Activated T-cell treated with anti-CD3 and anti-CD28 coated beads for 24 hours (primary cell): ENCODE measurements at regions not wholly inside any gene's neighbourhood (a gene's known extent, or its start where the extent isn't known, plus 50 kb on each side); places are given as distances from the start of the nearest gene placed in this dataset.

Experiments used
- DNase-seq: peaks from one replicate; pipeline ENCODE4 v3.0.0-alpha.2; 2020; ENCODE audit warnings: low read depth

- no peak for DNase-seq
Measured at GRCh38 chr4:19403786-19404370, 847.8 kb upstream of the SLIT2 start.

- DNase-seq: no peak
Measured at GRCh38 chr4:19402581-19403065, 849.1 kb upstream of the SLIT2 start.

GRCh38 chr4:19401301-19402080, 850.2 kb upstream of the SLIT2 start:
- DNase-seq: no peak

- no peak for DNase-seq
Measured at GRCh38 chr4:19400820-19401219, 850.9 kb upstream of the SLIT2 start.

GRCh38 chr4:19399001-19399400, 852.7 kb upstream of the SLIT2 start:
- no peak for DNase-seq

GRCh38 chr4:19386786-19387185, 864.9 kb upstream of the SLIT2 start:
- DNase-seq: no peak

- no peak for DNase-seq
Measured at GRCh38 chr4:19382993-19383756, 868.5 kb upstream of the SLIT2 start.

- no peak for DNase-seq
Measured at GRCh38 chr4:19381068-19381467, 870.6 kb upstream of the SLIT2 start.

GRCh38 chr4:19380600-19380999, 871.1 kb upstream of the SLIT2 start:
- DNase-seq: no peak

- DNase-seq: no peak
Measured at GRCh38 chr4:19379191-19379708, 872.5 kb upstream of the SLIT2 start.

GRCh38 chr4:19375931-19376330, 875.8 kb upstream of the SLIT2 start:
- DNase-seq: no peak

GRCh38 chr4:19375136-19375804, 876.4 kb upstream of the SLIT2 start:
- no peak for DNase-seq

GRCh38 chr4:19372390-19372789, 879.3 kb upstream of the SLIT2 start:
- no peak for DNase-seq

- DNase-seq: no peak
Measured at GRCh38 chr4:19368800-19369199, 882.9 kb upstream of the SLIT2 start.

- no peak for DNase-seq
Measured at GRCh38 chr4:19366916-19367315, 884.8 kb upstream of the SLIT2 start.

GRCh38 chr4:19358015-19358414, 893.7 kb upstream of the SLIT2 start:
- DNase-seq: no peak

GRCh38 chr4:19349416-19349815, 902.3 kb upstream of the SLIT2 start:
- no peak for DNase-seq

- DNase-seq: no peak
Measured at GRCh38 chr4:19348746-19349145, 903.0 kb upstream of the SLIT2 start.

GRCh38 chr4:19346636-19347035, 905.1 kb upstream of the SLIT2 start:
- DNase-seq: no peak

GRCh38 chr4:19329631-19330030, 922.1 kb upstream of the SLIT2 start:
- no peak for DNase-seq

GRCh38 chr4:19329077-19329476, 922.6 kb upstream of the SLIT2 start:
- no peak for DNase-seq

- DNase-seq: no peak
Measured at GRCh38 chr4:19327364-19327763, 924.3 kb upstream of the SLIT2 start.
